HG03139 (cell line): ENCODE measurements at regions not wholly inside any gene's neighbourhood (a gene's known extent, or its start where the extent isn't known, plus 50 kb on each side); places are given as distances from the start of the nearest gene placed in this dataset.

Experiments
- ATAC-seq: cut with Tn5 transposase; IDR thresholded peaks from one replicate; pipeline ENCODE4 v1.9.1; 2021; ENCODE audit not compliant: unreplicated experiment

DNA sequence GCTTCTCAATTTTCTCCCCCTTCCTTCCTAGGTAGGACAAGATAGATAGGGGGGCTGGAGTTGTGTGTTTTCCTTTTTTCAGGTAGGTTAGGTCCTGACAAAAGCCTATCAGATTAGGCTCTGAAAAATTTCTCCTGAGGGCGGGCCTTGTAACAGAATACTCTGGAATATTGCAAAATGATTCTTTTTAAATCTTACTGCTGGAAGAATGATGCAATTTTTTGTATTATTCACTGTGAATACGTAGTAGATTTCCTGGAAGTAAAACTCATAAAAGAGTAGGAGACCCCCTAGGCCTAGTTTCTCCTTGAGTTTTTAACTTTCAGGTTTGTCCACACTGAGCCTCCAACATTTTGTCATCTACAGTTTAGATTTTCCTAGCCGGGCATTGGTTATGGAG lies 1701.8 kb downstream of the EFNA5 start:
- ATAC-seq = no peak

DNA sequence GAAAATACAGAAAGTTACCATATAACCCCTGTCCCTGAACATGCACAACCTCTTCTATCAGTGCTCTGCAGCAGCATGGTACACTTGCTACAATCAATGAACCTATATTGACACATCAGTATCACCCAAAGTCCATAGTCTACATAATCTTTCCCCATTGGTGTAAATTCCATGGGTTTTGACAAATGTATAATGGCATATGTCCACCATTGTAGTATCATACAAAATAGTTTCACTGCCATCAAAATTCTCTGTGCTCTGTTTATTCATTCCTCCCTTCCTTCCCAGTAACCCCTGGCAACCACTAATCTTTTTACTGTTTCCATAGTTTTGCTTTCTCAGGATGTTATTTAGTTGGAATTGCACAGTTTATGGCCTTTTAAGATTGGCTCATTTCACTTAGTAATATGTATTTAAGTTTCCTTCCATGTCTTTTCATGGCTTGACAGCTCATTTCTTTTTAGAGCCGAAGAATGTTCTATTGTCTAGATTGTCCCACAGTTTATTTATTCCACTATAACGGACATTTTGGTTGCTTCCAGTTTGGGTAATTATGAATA lies 1707.0 kb downstream of the EFNA5 start:
- no peak for ATAC-seq

DNA sequence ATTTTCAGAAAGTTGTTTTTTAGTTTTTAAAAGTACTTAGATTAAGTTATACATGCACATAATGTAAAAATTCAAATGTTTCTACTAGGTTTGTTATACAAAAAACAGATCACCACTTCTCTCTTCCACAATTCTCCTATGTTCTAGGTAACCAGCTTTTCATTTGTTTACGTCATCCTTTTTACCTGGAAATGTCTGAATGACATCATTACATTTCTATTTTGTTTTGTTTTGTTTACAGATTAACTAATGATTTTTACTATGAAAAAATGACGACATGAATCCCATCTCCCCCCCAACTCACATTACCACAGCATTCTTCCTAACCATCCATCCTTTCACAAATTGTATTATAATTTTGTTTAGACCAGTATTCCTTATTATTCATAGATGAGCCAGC lies 1709.2 kb downstream of the EFNA5 start:
- ATAC-seq = no peak

DNA sequence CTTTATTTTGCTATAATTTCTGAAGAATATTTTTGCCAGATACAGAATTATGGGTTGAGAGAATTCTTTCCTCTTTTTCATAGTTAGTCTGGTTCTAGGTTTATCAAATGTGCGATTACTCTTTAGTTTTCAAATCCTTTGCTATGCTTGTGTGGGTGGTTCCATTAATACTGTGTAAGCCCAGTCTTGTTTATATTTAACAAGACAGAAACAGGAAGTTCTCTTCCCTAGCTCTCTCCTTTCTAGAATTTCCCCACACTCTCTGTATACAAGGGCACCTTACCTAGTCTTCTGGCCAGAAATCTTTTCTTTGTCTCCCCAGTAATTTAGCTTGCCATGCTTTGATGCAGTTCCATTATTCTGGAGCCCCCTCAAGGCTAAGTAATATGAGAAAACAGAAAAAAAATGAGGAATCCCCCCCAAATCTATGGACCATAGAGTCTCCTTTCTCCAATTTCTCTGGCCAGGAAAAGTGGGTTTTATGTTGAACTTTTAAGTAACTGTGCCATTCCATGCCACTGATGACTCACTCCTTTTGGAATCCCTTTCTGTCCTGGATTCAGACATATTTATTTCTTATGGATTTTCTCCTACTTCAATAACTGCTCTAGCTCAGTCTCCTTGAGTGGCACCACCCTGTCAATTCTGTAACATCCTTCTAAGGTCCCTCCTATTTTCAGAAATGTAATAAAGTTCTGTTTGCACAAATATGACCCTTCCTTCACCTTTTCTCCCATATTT lies 1714.1 kb downstream of the EFNA5 start:
- ATAC-seq = no peak

DNA sequence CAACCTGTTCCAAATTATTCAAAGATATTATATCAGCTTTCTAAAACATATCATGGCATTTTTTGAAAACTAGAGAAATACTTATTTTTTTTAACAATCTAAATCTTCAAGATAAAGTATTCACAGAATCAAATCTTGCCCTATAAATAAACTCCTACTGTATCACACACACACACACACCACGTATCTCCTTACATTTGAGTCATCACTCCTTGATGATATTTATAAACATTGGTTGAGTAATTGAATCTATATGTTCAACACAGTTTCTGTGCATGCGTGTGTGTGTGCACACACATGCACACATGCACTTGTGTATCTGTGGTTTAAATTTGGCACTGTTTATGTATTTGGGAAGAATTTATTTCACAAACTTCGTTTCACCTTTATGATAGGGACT lies 1716.4 kb downstream of the EFNA5 start:
- no peak for ATAC-seq

DNA sequence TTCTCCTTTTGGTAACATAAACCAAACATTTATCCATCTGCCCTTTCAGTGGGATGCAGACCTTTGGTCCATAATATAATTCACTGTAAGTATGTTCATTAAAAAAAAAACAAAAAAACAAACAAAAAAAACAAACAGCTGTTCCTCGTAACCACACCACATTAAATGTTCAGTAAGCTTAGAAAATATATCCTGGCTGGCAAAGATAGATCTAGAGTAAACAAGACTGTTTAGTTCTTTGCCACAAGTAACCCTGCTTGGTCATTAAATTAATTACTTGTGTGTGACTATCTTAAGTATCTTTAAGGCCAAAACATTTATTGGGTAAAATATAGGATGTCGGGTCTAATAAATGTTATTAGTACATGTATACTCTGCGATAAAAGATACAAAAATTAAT lies 1717.1 kb downstream of the EFNA5 start:
- ATAC-seq = no peak

DNA sequence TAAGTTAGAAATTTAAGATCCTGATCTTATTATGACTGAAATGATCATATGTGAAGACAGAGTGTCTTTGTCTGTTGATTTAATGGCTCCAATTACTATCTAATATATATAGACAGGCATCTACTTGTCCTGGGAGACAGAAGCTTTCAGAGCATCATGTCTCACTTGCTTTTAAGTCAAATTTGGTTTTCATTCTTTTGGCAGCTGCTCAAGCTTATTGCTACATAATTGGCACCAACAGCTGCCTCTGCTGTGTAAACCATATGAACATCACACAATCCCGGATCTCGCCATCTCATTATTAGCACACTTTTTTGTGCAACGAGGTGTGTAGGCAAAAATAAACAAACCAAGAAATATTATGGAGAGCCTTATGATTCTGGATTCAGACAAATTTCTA lies 1717.9 kb downstream of the EFNA5 start:
- ATAC-seq = no peak

DNA sequence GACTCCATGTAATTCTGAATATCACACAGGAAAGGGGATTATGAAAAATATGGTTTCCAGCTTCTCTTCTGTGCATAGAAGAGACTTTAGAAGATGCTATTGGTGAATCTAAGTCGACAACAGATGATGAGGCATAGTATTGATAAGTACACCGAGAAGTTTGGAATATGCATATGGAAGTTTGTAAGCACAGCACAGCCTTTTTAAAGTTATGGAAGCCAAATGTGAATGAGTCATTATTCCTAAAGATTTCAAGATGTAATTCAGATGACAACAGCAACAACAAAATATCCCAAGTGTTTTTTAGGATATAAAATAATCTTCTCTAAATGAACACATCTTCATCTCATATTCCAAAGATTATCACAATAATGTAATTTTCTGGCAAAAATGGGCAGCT lies 1723.3 kb downstream of the EFNA5 start:
- no peak for ATAC-seq

DNA sequence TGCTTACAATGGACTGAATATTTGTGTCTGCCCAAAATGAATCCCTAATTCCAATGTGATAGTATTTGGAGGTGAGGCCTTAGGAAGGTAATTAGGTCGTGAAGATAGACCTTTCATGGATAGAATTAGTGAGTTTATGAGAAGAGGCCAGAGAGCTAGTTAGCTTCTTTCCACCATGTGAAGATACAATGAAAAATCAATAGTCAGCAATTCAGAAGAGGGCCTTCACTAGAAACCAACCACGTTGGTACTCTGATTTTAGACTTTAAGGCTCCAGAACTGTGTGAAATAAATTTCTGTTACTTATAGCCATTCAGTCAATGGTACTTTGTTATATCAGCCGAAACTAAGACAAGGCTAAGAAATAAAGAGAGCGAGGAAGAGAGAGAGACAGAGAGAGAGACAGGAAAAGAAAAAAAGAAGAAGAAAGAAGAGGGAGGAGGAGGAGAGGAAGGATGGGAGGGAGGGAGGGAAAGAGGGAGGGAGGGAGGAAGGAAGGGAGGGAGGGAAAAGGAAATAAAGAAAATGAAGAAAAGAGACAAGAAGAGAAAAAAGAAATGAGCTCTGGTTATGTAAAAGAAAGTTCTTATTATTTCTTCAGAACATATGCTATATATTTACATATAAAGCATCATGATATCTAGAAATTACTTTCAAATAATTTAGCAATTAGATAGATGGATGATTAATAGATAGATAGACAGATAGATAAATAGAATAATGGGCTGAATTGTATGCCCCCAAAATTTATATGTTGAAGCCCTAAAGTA lies 1725.3 kb downstream of the EFNA5 start:
- ATAC-seq = no peak

DNA sequence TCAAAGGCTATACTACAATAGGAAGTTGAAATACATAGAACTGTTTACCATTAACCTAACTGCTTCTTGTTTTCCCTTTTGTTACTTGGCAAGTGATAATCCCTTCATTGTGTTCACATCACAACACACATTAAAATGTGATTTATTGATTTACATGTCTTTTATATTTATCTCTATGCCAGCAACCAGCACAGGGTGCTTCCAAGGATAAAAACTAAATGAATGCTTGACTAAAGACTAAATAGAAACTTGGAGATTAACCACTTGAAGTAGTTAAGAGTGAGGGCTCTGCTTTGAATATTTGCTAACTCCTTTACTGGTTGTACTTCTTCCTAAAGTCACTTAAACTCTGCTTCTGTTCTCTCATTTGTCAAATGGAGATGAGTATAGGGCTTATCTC lies 1730.6 kb downstream of the EFNA5 start:
- no peak for ATAC-seq

DNA sequence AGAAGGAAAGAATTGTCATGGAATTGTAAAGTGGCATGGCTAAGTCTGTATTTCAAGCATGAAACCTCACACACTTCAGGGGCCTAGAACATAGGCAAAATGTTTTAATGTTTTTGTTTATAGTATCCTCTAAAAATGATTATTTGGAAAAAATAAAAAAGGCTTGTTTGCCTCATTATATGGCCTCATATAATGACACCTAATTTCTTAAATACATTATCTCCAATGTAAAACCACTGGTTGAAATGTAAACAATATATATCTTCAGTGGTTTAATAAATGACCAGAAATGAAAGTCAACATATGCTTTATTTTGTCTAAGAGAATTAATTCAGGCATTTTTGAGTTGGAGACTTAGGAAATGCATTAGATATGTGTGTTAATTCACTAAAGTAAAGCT lies 1736.6 kb downstream of the EFNA5 start:
- ATAC-seq = no peak

DNA sequence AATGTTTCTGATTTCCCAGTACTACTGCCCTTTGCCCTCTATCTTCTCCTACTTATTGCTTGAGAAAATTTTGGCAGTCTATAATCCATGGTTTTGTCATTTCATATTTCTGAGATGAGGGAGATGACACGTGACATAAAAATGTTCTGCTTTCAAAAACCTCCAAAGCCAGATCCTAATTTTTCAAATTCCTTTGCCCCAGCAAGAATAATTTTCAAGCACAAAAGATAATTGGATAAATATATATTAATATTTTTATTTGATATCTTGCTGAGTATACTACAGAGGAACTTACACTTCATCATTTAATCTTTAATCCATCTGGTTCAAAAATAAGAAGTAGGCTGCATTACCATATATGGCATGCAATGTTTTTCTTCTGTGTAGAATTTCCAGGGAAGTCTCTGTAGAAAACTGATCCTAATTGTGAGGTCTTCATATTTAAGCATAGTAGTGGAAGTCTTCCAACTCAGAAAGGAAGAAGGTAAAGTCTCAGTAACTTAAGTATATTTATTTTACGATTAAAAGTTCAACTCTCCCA lies 1738.8 kb downstream of the EFNA5 start:
- ATAC-seq = no peak

DNA sequence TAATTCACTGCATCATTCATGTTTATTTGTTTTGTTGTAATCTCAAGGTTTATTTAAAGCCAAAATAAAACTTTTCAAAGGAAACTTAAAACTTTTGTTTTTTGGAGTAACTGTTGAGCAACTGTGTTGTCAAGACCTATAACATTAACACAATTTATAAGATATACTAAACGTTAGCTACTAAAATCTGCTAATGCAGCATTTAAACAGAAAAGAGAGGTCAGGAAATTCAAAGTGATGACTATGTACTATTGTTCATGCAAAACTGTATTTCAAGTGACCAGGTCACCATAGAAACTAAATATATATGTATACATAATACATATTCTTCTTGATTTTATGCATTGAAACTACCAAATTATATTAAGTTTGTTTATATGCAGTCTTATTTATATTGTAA lies 1740.9 kb downstream of the EFNA5 start:
- ATAC-seq = no peak

DNA sequence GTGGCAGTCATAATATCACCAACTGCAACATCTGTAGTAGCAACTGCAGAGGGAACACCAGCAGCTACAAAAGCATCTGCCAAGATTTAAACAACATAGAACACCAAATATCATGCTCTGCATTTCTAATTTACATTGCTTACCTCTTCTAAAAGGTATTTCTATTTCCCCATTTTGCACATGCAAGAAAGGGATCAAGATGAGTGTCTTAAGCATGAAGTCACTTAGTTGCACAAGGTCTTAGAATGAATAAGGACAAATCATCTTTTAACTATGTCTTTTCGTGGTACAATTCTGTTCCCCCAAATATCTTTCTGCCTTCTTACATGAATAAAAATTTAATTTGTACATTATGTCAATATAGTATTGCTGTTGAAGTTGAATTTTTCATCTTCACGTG lies 1746.4 kb downstream of the EFNA5 start:
- ATAC-seq = no peak

DNA sequence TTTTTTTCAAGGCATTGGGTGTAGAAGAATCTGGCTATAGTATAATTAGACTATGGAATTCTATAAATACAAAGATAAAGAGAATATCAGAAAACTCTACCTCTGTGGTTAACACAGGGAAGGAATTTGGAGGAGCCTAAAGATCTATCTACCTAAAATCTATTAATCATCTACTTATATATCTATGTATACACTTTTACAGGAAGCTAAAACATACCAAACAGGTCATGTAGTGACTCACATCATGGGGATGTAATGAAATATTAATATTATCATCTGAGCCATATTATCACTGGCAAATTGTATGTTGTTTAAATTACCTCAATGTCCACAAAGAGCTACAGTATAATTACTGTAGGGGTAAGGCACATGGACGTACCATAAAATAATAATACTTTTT lies 1748.2 kb downstream of the EFNA5 start:
- no peak for ATAC-seq

DNA sequence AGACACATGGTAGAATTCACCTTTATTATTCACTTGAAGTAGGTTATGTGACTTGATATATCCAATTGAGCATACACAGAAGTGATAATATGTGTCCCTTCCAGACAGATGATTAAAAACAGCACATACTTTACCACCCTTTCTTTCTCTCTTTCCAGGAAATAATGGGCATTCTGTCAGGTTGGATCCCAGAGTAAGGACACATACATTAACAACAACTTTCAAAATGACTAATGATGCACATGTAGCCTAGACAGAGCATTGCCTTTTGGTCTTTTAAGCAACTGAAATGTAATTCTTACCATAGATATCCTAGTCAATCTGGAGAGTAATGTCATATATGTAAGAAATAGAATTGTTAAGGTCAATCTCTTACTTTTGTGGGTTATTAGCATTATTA lies 1748.7 kb downstream of the EFNA5 start:
- no peak for ATAC-seq

DNA sequence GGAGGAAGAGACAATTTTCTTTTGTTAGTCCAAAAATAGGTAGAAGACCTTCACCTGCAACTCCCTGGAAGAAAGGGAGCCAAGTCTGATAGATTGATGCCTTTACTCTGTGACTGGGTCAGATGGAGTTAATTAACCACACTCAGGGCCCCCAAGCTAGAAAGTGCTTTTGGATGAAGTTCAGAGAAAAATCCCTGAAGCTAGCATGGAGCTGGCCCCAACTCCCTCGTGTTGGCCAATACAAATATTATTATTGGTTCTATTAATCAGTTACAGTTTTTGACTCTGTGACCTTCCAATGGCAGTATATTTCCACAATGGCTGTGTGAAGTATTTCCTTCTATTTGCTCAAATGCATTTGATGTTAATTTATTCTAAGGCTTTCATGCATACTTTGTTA lies 1753.5 kb downstream of the EFNA5 start:
- no peak for ATAC-seq

DNA sequence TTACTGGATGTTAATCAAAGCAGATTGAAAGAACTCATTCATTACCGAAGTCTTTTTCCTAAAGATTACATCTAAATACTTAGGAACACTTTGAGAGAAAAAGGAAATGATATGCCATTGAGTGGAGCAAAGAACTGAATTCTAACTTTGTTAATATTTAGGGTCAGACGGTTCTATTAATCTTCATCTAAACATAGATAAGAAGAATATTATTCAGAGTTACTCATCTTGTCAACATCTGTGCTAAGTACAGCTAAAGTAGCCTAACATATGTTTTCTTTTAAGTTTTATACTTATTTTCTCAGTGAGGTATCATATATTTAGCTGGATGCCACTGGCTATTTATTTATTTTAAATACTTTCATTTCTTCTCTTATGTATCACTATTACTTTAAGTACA lies 1763.7 kb downstream of the EFNA5 start:
- no peak for ATAC-seq

DNA sequence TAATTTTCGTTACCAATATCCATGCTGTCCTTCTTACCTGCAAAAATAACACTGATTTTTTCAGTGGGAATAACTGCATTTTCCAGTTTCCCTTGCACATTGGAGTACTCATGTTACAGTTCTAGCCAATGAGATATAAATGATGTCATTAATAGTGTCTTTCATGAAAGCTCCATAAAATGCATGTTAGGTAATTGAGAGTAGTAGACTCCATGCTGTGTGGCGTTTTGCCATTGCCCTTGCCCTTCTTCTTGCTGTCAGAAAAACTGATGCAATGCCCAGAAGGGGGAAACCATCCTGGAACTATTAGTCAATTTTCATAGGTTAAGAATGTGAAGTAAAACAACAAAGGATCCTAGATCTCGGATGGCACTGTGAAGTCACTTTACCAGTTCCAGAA lies 1765.3 kb downstream of the EFNA5 start:
- ATAC-seq = no peak

DNA sequence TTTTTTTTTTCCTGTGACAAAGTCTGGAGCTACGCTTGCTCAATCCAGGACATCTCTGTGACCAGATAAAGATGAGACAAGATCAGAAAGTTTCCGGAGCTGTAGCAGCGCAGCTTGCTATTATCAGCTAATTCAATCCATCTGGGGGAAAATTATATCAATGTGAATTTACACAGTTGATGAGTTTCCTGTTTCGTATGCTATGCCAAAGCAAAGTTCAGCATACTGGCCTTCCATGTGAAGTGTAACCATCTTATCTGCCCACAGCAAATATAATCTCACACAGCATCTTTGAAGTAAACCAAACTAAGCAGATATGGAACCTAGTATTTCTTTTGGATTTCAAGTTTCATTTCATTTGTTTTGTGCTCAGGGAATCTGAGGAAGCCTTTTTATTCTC lies 1767.7 kb downstream of the EFNA5 start:
- no peak for ATAC-seq

DNA sequence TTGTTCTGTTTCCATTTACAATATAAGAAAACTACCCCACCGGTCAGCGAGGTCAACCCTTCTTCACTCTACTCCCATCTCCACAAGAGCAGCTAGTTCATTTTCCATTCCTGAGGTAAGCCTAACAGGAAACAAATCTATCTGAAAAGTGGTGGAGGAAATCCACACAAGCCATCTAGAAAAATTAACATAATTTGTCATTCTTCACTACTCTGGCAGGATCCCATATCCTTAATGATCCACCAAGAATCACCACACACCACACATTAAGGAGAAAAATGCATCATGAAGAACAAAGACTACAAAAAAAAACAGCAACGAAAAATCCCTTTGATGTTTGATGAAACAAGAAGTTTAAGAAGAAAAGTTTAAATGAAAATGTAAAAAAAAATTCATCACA lies 1771.0 kb downstream of the EFNA5 start:
- no peak for ATAC-seq

DNA sequence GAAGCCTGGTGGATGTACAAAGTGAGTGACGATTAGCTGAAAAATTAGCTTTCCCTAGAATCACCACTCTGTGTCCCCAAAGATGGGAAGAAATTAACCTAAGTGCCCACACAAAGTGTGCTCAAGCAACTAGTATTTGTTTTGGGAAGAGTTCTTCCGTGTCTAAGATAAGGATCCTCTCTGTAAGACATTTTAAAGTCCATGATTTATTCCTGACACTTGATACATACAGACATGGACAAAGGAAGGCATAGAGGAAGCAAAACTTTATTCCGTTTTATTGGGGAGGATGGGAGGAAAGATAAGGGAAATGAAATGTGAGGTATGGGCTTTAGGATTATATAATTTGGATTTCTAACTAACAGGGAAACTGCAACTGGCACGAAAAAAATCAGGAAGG lies 1772.6 kb downstream of the EFNA5 start:
- ATAC-seq = no peak
